Stimulated activated naive CD4-positive, alpha-beta T cell treated with Interleukin-2 at 50 U/mL for 16 hours (primary cell): ENCODE measurements at regions not wholly inside any gene's neighbourhood (a gene's known extent, or its start where the extent isn't known, plus 50 kb on each side); places are given as distances from the start of the nearest gene placed in this dataset.

ENCODE experiments used
- DNase-seq: peaks from one replicate; lab custom pipeline; 2025; lab: John Stamatoyannopoulos, UW

DNA sequence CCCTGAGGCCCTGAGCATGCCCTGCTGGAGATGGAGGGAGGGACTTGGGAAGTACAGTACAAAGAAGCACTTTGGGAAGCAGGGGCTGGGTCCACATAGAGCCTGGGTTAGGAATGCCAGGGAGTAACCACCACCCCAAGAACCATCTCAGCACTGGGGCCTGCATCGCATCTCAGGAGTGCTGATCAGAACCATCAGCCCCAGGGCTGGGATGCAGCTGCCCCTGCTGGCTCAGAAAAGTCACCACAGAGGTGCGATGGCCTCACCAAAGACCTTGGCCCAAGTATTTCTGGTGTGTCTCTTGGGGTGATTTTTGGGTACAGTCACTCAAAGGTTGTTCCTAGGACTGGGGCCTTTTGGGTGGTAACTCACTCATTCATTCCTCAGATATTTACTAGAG, 236.8 kb upstream of the MVB12B start:
- no peak for DNase-seq

DNA sequence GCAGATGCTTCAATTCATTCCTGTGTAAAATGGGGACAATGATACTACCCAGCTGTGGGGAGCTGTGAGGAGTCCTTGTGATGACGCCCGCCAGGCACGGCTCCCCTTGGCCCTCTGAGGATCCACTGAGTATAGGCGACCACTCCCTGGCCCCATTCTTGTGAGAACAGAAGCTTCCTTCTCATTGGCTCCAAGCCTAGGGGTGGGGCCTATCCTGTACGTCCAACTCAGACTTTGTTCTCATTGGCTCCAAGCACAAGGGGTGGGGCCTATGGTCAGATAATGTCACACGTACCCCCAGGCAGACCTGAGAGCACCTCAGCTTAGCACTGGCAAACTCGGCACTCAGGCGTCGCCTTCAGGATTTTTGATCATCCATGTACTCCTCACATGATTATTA, 232.9 kb upstream of the MVB12B start:
- no peak for DNase-seq

DNA sequence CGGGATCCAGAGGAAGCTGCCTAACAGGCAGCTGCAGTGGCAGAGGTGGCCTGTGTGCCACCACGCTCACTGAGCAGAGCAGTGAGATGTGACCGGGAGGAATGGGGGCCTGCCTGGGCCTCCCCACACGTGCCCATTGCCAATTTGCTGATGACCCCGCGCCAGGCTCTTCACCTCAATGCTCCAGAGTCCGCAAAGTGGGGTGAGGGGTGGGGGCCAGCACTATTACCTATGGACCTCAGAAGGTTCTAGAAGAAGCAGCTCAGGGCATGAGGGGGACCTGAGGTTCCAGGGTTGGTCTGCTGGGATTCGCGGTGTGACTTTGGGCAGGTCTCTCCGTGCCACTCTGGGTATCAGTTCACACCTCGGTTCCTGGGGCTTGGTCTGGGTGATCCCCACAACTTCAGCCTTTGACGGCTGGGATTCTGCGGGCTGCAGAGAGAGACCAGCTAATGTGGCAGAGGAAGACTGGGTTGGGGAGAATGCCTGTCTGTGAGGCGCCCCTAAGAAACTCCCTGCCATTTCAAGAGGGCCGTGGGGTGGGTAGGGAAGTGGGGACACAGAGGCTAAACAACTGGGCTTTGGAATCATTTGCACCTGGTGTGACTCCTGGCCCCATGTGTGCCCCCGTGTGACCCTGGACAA, 231.0 kb upstream of the MVB12B start:
- DNase-seq: no peak

DNA sequence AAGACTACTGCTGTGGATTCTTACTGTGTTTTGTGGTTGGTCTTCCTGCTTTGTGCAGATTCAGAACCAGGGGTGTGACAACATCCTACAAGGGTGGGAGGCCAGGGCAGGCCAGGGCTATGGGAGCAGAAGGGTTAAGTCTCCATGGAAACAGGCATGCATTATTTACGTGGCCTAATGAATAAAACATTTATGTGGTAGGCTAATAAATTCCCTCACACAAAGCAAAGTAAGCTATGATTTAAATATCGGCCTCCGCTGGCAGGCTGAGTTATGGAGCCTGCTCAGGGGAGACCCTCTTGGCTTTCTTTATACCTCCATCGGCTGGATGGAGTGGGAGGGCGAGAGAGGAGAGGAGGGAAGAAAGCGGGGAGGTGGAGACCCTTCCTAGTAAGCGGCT, 230.3 kb upstream of the MVB12B start:
- no peak for DNase-seq

DNA sequence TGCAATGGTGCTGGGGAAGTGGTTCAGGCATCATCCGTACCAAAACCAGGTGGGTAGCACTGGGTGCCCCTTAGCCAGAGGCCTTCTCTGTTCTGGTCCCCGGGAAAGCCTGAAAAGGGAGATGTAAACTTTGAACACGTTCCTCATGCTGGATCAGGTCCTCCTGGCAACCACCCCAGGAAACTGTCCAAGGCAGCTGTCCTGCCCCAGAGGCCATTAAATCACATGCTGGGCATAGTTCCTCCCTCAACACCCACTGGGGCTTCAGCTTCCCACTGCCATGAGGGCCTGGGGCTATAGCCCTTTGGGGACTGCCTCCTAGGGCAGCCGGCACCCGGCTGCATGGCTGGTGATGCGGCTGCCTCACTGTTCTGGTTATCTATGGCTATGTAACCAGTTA, 228.9 kb upstream of the MVB12B start:
- DNase-seq: no peak

DNA sequence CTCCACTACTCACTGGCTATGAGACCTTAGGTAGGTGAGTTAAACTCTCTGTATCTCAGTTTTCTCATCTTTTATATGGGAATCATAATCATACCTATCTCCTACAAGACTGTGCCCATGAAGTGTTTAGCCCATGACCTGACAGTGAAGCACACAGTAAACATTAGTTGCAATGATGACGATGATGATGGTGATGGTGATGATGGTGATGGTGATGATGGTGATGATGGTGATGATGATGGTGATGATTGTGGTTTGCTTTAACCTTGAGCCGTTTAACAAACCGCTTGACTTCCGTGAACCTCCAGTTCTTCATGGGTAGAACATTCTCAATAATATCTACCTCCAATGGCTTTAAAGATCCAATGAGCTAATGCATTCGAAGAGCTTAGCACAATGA, 220.2 kb upstream of the MVB12B start:
- DNase-seq: no peak

DNA sequence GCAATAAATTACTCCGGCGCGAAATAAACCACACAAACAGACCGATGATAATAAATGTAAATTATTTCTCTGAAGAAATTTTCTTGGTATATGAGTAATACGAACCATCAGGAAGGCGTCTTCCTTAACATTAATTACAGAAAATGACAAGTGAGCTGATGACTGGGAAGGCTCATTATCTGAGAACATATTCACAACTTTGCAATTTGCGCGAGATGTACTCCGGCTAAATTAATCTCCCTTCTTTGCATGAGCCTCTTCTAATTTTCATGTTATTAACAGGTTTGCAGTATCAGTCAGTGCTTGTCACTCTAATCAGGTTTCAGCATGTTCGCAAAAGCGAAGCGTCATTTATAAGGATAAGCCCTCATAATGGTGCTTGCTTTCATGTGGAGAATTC, 218.9 kb upstream of the MVB12B start:
- no peak for DNase-seq

DNA sequence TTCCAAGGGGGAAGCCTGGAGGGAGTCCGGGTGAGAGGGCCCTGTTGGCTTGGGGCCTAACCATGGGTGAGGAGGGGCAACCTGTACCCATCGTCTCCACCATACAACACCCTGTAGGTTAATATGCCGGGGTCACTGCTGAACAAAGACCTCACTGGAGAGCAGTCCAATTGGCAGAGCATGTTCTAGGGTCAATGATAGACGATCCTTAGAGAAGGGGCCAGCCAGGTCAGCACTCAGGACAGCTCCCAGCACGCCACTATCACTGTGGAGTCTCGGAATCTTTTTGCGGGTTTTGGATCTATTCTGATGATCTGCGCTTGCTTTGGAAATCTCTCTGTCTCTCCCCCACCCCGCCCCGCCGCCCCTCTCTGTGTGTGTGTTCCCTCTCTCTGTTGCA, 218.4 kb upstream of the MVB12B start:
- DNase-seq: no peak

DNA sequence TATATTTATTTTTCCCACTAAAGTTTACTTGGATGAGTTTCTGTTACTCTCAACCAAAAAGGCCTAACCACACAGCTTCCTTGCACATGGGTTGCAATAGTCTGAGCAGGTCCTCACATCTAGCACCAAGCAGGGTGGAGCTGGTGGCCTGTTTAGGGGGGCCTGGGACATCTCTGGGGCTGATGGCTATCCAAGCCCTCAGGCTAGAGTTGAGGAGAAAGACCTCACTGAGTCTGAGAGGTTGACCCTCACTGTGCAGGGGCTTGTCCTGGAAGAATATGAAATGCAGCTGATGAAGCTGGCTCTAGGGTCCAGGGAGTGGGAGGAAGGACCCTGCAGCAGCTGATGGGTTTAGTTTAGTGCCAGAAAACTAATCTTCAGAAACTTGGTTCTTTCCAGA, 217.1 kb upstream of the MVB12B start:
- DNase-seq: no peak

DNA sequence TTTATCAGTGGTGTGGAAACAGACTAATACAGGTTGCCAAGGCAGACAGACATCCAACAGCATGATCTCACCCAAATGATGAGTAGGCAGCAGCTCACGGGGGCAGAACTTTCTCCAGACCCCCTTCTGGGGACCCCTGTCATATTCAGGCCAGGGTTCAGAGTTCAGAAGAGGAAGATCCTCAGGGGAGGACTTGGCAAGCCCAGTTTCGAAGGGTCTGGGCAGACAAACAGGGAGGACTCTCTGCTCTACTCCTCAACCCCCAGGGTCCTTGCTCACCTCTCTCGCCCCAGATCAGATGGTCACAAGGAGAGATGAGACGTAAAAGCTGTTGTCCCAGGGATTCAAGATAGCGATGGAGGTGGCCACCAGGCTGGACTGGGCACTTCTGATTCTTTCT, 215.1 kb upstream of the MVB12B start:
- no peak for DNase-seq

DNA sequence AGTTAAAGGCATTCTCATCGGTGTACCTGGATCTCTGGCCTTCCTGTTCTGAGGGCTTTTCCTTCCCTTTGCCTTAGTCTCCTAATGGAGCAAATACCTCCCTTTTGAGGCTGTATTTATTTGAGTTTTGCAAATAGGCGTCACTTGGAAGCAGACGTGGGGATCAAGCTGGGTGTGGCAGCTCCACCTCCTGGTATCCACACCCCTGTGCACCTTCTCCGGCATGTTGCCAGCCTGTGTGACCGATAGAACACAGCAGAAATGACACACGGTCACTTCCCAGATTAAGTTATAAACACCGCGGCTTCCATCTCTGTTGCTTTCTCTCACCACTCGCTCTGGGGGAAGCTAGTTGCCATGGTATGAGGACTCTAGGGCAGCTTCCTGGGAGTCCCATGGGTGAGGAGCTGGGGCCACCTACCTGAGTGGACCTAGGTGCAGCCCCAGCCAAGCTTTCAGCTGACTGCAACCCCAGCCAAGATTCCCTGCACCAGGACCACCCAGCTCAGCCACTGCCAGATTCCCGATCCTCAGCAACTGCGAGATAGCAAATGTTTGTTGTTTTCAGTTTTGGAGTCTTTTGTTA, 214.4 kb upstream of the MVB12B start:
- DNase-seq: no peak

DNA sequence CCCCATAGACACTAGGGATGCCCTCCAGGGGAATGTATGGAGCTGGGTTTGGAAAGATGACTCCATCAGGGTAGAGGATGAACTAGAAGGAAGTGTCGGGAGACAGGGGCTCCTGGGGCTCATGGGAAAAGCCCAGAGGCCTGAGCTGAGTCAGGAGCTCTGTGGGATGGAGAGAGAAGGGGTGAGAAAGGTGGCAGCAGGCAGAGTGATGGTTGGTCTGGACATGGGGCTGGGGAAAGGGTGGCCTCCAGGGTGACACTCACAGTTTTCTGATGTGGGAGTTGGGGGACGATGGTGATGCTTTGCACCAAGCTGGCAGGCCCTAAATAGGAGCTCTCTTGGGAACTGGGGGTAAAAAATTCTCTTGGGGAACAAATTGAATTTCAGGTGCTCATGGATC, 213.5 kb upstream of the MVB12B start:
- no peak for DNase-seq

DNA sequence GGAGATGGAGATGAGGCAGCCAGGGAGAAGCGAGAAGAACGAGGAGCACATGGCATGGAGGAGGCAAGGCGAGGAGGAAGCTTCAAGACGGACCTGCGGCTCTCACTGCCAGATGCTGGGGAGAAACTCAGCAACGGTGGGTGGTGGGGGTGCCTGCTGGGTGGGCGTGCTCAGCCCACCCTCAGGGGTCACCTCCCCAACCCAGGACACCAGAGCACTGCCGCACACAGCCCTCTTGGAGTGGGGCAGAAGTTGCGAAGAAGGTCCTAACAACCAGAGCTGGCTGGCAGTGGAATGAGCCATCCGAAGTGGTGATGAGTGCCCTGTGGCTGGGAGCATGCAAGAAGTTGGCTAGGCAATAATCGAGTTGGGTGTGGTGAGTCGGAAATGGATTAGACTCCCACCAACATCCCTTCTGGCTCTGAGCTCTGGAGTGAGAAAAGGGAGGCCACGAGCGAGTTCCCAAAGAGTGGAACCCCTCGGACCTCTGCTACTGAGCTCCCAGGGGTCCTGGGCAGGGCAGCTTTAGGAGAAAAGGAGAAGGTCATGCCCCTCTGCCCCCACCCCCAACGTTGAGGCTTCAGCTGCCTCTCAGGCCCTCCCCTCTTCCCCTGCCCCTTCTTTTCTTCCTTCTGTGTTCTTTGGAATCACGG, 212.7 kb upstream of the MVB12B start:
- no peak for DNase-seq

DNA sequence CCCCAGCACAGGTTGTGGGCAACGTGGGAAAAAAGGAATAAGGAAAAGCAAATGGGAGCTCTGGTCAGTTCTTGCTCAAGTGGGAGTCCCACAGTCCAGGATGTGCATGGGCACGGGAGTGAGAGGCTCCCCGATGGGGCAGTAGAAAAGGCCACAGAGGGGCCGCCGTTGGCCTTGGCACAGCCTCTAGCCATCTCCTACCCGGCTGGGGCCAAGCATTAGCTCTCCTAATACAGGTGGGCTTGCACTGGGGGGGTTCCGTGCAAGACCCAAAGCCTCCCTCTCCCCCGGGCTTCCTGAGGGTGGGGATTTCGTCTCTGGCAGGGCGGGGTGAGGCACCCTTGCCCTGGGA, 212.2 kb upstream of the MVB12B start:
- DNase-seq: no peak

DNA sequence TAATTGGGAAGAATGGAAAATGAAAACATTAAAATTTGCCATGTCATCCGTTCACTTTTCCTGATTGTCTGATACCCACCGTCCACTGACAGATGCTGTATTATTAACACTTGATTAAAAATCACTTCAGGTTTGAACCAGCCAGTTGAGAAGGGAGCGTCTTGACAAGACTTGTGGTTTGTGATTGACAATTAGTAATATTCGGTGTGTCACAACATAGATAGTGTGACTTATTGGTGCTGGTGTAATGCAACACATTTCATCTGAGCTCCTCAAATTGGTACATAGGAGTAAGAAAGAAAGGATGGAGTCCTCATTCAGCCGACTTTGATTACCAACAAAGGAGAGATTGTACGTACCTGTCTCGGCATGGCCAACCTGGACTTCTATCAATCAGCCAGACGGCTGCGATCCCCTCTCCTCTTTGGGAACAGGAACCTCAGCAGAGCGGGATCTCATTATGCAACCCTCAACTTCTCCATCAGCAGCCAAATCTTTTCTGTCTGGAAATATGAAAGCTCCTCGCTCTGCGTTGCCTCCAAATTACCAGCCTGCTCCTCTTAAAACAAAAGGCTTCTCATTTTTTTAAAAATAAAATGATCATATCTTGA, 211.7 kb upstream of the MVB12B start:
- DNase-seq: no peak

DNA sequence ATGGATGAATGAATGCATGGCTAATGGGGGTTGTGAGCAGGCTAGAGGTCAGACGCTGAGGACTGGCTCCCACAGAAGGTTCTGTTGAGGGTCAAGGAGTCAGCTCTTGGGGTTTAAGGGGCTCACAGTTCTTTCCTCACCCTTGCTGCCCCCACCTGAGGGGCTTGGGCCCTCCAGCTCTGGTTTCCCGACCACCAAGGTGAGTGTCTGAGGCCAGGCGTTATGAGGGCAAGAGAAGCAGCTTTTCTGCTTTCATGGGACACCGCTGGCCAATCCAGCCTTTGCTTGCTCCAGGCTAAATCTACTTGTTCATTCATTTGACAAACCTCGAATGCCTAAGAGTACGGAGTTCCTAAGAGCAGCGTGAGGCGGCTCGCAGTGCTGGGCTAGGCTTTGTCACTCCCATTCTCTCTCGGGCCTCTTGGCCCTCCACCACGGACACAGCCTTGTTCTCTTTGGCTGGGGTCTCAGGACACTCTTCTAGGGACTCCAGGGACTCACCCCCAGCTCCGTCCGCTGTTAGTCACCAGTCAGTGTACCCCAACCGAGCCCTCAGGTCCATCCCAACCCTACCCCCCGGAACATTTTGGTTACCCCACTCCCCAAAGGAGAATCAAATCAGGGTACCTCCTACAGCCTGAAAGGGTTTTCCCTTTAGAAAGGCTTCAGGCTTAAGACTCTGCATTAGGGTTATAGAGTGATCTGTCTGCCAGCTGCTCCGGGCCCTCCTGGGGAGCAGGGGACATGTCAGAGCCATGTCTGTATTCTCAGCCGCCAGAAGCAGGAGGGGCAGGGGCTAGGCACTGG, 210.1 kb upstream of the MVB12B start:
- DNase-seq: no peak

DNA sequence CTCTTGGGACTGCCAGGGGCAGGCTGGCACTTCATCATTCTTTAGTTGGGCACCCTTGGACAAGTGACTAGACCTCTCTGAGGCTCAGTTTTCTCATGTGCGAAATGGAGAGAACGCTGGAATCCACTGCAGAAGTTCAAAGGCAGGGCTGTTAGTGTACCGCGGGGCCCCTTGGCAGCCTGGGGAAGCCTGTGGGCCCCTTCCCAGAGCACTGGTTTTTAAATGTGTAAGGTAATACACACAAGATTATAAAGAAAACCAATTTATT, 209.5 kb upstream of the MVB12B start:
- no peak for DNase-seq

DNA sequence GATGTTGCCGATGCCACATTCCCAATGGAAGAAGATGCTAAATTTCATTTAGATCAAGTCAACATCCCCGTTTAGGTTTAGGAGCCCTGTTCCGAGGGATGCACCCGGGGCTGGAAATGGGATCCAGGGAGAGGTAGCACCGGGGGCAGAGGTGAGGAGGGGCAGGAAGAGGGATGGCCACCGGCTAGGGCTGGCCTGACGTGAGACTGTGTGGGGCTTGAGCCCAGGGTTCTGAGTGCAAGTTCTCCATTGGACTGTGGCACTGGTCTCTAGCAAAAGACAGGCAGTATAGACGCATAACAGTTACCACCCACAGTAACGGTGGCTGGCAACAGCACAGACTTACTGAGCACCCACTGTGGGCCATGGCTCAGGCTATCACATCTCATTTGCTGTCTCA, 209.0 kb upstream of the MVB12B start:
- DNase-seq: no peak

DNA sequence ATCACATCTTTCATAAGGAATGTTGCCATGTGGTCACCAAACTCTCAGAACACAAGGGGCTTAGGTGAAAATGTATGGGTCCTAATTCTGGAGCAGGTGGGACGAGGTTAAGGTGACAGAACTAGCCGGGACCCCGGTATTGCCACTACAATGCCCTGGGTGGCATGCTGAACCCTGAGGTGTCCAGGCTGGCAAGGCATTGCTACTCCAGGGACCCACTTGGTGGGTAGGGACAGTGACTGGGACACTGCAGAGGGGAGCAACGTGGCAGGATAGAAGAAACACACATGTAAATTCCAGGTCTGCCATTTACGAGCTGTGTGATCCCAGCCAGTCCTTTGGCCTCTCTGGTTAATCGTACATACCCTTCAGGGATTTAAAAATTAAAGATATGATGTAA, 206.9 kb upstream of the MVB12B start:
- DNase-seq: no peak

DNA sequence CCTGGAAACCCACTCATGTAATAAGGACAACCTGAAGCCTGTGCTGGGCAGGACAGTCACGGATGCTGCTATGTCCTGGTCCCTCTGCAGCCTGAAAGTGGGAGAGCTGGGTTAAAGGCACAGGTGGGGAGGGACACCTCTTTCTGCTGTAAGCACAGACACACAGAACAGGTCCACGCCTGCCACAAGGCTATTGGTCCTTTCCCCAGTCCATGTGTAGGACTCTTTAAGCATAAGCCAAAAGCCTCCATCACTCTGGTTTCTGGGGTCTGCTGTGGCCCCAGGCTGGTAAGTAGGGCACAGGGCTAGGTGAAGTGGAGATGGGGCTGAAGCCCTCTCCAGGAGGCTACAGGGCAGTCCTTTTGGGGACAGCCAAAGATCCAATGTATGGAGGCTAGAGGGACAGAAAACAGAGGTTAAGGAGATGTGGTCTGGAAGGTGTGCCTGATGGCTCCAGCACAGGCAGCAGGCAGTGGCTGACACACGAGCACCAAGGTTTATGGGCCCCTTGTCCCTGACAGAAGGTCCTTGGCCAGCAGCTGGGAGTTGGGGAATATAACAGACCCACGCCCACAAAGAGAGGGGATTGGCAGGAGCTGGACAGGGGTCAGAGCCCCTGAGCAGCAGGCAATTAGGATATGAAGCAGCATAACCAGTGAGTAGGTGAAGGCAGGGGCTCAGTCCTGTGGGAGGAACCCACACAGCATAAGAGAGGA, 203.6 kb upstream of the MVB12B start:
- no peak for DNase-seq

DNA sequence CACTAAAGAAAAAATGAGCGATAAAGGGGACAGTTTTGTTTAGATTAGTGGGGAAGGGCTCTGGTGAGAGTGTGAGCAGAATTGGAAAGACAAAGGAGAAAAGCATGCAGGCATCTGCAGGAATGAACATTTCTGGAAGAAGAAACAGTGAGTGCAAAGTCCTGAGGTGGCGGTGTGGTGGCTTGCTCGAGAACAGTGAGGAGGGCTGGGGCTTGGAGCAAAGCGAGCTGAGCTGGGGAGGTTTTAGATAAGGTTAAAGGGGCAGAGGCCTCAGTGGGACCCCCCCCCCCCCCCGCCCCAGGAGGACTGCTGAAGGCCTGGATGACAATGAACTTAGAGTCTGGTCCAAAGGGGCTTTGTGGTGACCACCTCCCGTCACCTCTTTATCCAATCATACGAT, 202.7 kb upstream of the MVB12B start:
- DNase-seq: no peak

DNA sequence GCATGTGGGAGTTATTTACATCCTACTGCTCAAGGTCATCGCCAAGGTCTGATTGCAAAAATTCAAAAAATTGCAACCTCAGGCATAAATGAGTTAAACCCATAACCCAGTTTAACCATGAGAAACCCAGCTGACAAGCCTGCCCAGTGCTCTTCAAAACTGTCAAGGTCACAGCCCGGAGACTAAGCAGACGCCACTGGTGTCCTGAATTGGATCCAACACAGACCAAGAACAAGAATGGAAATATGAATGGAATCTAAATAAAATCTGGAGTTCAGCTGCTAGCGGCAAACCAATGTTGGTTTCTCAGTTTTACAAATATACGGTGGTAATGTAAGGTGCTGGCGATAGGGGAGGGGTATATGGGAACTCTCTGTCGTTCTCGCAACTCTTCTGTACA, 201.5 kb upstream of the MVB12B start:
- no peak for DNase-seq
